CD4-positive, alpha-beta T cell treated with Interleukin-10 for 1 hour (primary cell): ENCODE measurements at regions not wholly inside any gene's neighbourhood (a gene's known extent, or its start where the extent isn't known, plus 50 kb on each side); places are given as distances from the start of the nearest gene placed in this dataset.
"Not testable (repeated sequence)": the region's sequence is repeated elsewhere in the genome, so short reads cannot be mapped to it uniquely, and the experiment has no call there.

Experiments used
- DNase-seq: peaks from one replicate; pipeline ENCODE4 v3.0.0-alpha.2; 2020

- peak; percentile 25 for DNase-seq
Measured at GRCh38 chr4:26217961-26218676, 102.7 kb upstream of the RBPJ start.

GRCh38 chr4:26218677-26219605 lies 101.9 kb upstream of the RBPJ start:
- DNase-seq, result no peak

GRCh38 chr4:26220696-26221095 lies 100.1 kb upstream of the RBPJ start:
- no peak for DNase-seq

- no peak for DNase-seq
Measured at GRCh38 chr4:26223155-26223554, 97.7 kb upstream of the RBPJ start.

GRCh38 chr4:26226629-26227376 lies 94.0 kb upstream of the RBPJ start:
- DNase-seq, result no peak

GRCh38 chr4:26227601-26228229 lies 93.1 kb upstream of the RBPJ start:
- DNase-seq, result no peak

- no peak for DNase-seq
Measured at GRCh38 chr4:26228883-26229282, 91.9 kb upstream of the RBPJ start.

GRCh38 chr4:26229974-26230373 lies 90.8 kb upstream of the RBPJ start:
- DNase-seq, result no peak

- DNase-seq, result no peak
Measured at GRCh38 chr4:26233350-26233749, 87.5 kb upstream of the RBPJ start.

- no peak for DNase-seq
Measured at GRCh38 chr4:26235500-26235899, 85.3 kb upstream of the RBPJ start.

GRCh38 chr4:26237916-26238315 lies 82.9 kb upstream of the RBPJ start:
- no peak for DNase-seq

- no peak for DNase-seq
Measured at GRCh38 chr4:26238426-26238777, 82.4 kb upstream of the RBPJ start.

GRCh38 chr4:26238778-26239679 lies 81.8 kb upstream of the RBPJ start:
- no peak for DNase-seq

- DNase-seq, result no peak
Measured at GRCh38 chr4:26239801-26240200, 81.0 kb upstream of the RBPJ start.

GRCh38 chr4:26241179-26241578 lies 79.6 kb upstream of the RBPJ start:
- no peak for DNase-seq

- no peak for DNase-seq
Measured at GRCh38 chr4:26242451-26242850, 78.4 kb upstream of the RBPJ start.

GRCh38 chr4:26244138-26244537 lies 76.7 kb upstream of the RBPJ start:
- DNase-seq, result not testable (repeated sequence)

- no peak for DNase-seq
Measured at GRCh38 chr4:26248647-26249046, 72.2 kb upstream of the RBPJ start.

GRCh38 chr4:26252349-26253025 lies 68.3 kb upstream of the RBPJ start:
- DNase-seq, result no peak

- no peak for DNase-seq
Measured at GRCh38 chr4:26253968-26254367, 66.8 kb upstream of the RBPJ start.

GRCh38 chr4:26255989-26256388 lies 64.8 kb upstream of the RBPJ start:
- DNase-seq, result no peak
